BLaER1 treated with 17β-estradiol and CSF1 and Interleukin-3, amounts not matched to agents 10 nM and 100 nM (cell line): ENCODE measurements at regions not wholly inside any gene's neighbourhood (a gene's known extent, or its start where the extent isn't known, plus 50 kb on each side); places are given as distances from the start of the nearest gene placed in this dataset.
"Not testable (repeated sequence)": the region's sequence is repeated elsewhere in the genome, so short reads cannot be mapped to it uniquely, and the experiment has no call there.

Source experiments
- H3K27ac ChIP-seq, 11 experiments: shearing (Covaris generic); formaldehyde crosslinking; 2 replicates each; pipeline ENCODE4 v1.8.1; 2022
- H3K27me3 ChIP-seq, 11 experiments: shearing (Covaris generic); formaldehyde crosslinking; 2 replicates each; pipeline ENCODE4 v1.8.1; 2022
- H3K36me3 ChIP-seq, 11 experiments: shearing (Covaris generic); formaldehyde crosslinking; 2 replicates each; pipeline ENCODE4 v1.8.1; 2022
- H3K4me1 ChIP-seq, 10 experiments: shearing (Covaris generic); formaldehyde crosslinking; 2 replicates each; pipeline ENCODE4 v1.8.1; 2022
- H3K4me2 ChIP-seq, 11 experiments: shearing (Covaris generic); formaldehyde crosslinking; 2 replicates each; pipeline ENCODE4 v1.8.1; 2022
- H3K4me3 ChIP-seq, 10 experiments: shearing (Covaris generic); formaldehyde crosslinking; 2 replicates each; pipeline ENCODE4 v1.8.1; 2022
- H3K9ac ChIP-seq, 11 experiments: shearing (Covaris generic); formaldehyde crosslinking; 2 replicates each; pipeline ENCODE4 v1.8.1; 2022
- H3K9me3 ChIP-seq, 11 experiments: shearing (Covaris generic); formaldehyde crosslinking; replicated peaks in 1 of 11; 2 replicates each; pipeline ENCODE4 v1.8.1; 2022
- H4K20me1 ChIP-seq, 11 experiments: shearing (Covaris generic); formaldehyde crosslinking; 2 replicates each; pipeline ENCODE4 v1.8.1; 2022
- Cebpa-rat ChIP-seq, 11 experiments: shearing (Covaris generic); IDR thresholded peaks; 2 replicates each; pipeline ENCODE4 v1.8.1; 2022

DNA sequence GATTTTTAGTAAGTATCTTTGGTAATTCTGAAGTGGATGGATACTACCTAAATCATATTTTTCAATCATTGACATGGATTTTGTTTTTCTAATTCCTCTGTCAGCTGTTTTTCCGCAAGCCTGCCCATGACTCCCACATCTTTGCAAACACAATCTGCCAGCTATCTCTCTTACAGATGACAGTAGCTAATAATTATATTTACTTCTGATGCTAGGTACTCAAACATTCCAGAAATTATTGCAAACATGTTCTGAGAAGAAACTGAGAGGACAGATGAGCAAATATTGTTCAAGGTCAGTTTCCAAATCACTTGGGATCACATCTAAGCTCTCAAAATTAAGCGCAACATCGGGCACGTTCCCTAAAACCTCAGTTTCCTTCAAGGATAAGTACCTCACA, 270.0 kb upstream of the CDH19 start:
- Histone ChIP-seq H3K9me3 (no peaks in the 10 kb centered on the region), H3K27ac (no peak overlapping the region)
- TF ChIP-seq Cebpa-rat (IDR thresholded peaks at IDR 0.05) = no peak

DNA sequence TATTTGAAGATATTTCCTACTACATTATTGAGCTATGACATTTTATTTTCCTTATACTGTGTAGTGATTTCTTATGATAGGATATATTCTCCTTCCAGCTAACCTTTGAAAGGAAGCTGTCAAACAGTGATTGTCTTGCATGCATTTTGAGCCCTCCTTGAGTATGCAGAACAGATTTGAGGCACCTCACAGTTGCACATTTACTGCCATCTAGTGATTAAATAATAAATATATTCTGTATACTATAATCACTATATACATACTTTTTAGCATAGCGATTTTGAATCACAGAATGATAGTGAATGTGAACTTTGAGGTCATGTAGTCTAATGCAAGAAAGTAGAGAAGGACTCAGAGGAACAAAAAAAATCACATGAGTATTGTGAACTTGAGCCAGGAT, 268.4 kb upstream of the CDH19 start:
- H3K4me3 ChIP-seq = no peak overlapping the region
- no peaks in the 10 kb centered on the region for H4K20me1 ChIP-seq
- no peaks in the 10 kb centered on the region for H3K27me3 ChIP-seq
- H3K9me3 ChIP-seq = no peaks in the 10 kb centered on the region
- no peaks in the 10 kb centered on the region for H3K4me1 ChIP-seq
- H3K36me3 ChIP-seq = no peaks in the 10 kb centered on the region
- no peak for TF ChIP-seq Cebpa-rat (IDR thresholded peaks at IDR 0.05)
- no peak overlapping the region for H3K4me2 ChIP-seq
- no peak overlapping the region for H3K9ac ChIP-seq
- H3K27ac ChIP-seq = no peak overlapping the region

More for the DNA sequence above, 270.0 kb upstream of the CDH19 start:
- no peaks in the 10 kb centered on the region for H3K27me3 ChIP-seq
- H3K4me2 ChIP-seq = no peak overlapping the region
- H3K36me3 ChIP-seq = no peaks in the 10 kb centered on the region
- no peaks in the 10 kb centered on the region for H4K20me1 ChIP-seq
- H3K4me1 ChIP-seq = no peaks in the 10 kb centered on the region
- H3K4me3 ChIP-seq = no peak overlapping the region
- no peak overlapping the region for H3K9ac ChIP-seq

DNA sequence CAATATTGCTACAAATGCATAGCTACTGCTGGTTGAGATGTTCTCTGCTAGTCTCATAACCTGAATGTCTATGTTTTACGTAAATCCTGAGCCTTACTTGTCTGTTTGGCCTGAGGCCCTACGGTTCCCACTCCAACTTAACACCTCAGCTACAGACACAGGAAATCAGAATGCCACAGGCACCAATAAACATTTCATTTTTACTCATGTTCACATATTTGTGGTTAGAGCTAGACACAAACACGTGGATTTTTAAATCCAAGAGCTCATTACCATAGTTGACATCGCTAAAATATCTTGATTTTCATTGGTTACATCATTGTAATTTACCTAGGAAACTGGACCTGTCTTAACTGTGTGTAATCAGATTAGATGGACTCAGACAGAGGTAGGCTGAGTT, 263.8 kb upstream of the CDH19 start:
- Histone ChIP-seq H3K9ac (no peak overlapping the region), H4K20me1 (no peaks in the 10 kb centered on the region), H3K36me3 (no peaks in the 10 kb centered on the region), H3K27me3 (no peaks in the 10 kb centered on the region), H3K27ac (no peak overlapping the region), H3K4me1 (no peaks in the 10 kb centered on the region), H3K4me3 (no peak overlapping the region), H3K4me2 (no peak overlapping the region), H3K9me3 (peaks cover 0 to 7% (median 5%) of the 10 kb centered on the region in 11 experiments; a peak in 10 of 22 replicates)
- no peak for TF ChIP-seq Cebpa-rat (IDR thresholded peaks at IDR 0.05)

DNA sequence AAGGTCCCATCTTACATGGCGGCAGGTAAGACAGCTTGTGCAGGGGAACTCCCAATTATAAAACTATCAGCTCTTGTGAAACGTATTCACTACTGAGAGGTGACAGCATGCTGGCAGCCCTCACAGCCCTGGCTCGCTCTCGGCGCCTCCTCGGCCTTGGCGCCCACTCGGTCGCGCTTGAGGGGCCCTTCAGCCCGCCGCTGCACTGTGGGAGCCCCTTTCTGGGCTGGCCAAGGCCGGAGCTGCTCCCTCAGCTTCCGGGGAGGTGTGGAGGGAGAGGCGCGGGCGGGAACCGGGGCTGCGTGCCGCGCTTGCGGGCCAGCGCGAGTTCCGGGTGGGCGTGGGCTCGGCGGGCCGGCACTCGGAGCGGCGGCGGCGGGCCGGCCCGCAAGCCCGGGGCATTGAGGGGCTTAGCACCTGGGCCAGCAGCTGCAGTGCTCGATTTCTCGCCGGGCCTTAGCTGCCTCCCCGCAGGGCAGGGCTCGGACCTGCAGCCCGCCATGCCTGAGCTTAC, 262.6 kb upstream of the CDH19 start:
- not testable (repeated sequence) for H3K4me2 ChIP-seq, H3K9ac ChIP-seq, H3K27ac ChIP-seq, H3K4me3 ChIP-seq, H3K27me3 ChIP-seq, H3K9me3 ChIP-seq, H3K4me1 ChIP-seq, H3K36me3 ChIP-seq, H4K20me1 ChIP-seq

DNA sequence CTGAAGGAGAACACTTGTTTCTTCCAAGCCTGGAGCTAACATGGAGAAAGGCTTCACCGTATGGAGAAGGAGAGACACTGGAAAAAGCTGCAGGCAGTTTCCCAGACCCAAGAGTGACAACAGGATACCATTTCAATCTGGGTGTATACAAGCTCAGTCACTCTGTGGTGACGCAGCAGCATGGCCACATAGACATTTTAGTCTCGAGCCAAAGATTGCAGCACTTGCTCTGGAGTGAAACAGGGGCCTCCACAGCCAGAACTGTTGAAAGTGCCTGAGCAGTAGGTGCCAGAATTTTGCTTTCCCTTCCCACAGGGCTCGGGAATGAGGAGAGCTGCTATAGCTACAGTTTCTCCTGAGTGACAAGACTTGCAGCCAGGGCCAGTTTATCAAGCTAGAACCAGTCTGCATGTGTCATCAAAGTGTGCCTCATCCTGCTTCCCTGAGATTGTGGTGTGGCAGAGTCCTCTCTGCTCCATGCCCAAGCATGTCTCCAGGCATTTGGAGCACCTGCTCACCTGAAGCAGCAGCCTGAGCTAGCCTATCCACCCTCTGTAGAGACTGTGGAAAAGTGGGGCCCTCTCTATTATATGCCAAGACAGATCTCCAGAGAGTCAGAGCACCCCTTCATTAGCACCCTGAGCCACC, 234.6 kb upstream of the CDH19 start:
- H3K27me3 ChIP-seq = no peaks in the 10 kb centered on the region
- H3K9me3 ChIP-seq = no peaks in the 10 kb centered on the region
- no peak overlapping the region for H3K27ac ChIP-seq
- H4K20me1 ChIP-seq = no peaks in the 10 kb centered on the region
- no peak for TF ChIP-seq Cebpa-rat (IDR thresholded peaks at IDR 0.05)
- no peaks in the 10 kb centered on the region for H3K36me3 ChIP-seq
- H3K9ac ChIP-seq = no peak overlapping the region
- H3K4me3 ChIP-seq = no peak overlapping the region
- no peaks in the 10 kb centered on the region for H3K4me1 ChIP-seq
- H3K4me2 ChIP-seq = no peak overlapping the region

DNA sequence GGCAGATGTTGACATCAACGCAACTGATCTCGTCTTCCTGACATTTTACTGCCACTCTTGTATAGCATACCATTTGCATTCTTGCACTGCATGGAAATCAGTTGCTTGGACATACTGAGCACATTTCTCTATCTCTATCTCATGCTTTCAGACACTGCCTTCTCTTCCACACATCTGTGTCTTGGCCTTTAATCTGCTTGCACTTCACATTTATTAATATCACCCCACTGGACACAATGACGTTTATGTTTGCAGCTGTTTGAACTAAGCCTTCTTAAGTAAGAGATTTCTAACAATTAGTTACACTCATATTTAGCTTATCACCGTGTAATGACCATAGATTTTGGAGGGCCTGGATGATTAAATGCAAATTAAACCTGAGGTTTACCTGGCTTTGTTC, 229.8 kb upstream of the CDH19 start:
- Histone ChIP-seq H3K36me3 (no peaks in the 10 kb centered on the region), H3K4me1 (no peaks in the 10 kb centered on the region), H4K20me1 (no peaks in the 10 kb centered on the region), H3K27me3 (no peaks in the 10 kb centered on the region), H3K4me3 (no peak overlapping the region), H3K4me2 (no peak overlapping the region), H3K9ac (no peak overlapping the region), H3K27ac (no peak overlapping the region), H3K9me3 (peaks cover 0 to 4% (median 0%) of the 10 kb centered on the region in 11 experiments; a peak in 1 of 22 replicates)
- no peak for TF ChIP-seq Cebpa-rat (IDR thresholded peaks at IDR 0.05)

DNA sequence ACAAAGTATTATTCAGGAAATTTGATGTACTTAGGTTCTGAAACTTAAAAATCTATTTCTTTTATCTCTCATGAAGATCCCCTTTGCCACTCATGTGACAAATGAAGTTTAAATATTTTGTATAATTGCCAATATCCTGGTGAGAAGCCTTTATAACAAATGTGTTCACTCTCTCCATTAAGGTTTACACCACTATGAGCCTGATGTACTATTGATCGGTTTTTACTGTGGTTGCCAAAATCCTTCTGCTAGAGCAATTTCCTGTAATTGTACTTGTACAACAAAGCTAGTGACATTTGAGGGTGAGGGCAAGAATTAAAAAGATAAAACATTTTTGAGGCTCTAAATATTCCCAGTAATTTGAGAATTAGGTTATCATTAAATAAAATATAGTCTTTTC, 222.3 kb upstream of the CDH19 start:
- Histone ChIP-seq H3K27me3 (no peaks in the 10 kb centered on the region), H3K4me3 (no peak overlapping the region), H3K9me3 (peaks cover 0 to 4% (median 0%) of the 10 kb centered on the region in 11 experiments; a peak in 1 of 22 replicates), H4K20me1 (no peaks in the 10 kb centered on the region), H3K4me2 (no peak overlapping the region), H3K4me1 (no peaks in the 10 kb centered on the region), H3K27ac (no peak overlapping the region), H3K9ac (no peak overlapping the region), H3K36me3 (no peaks in the 10 kb centered on the region)
- TF ChIP-seq Cebpa-rat (IDR thresholded peaks at IDR 0.05) = no peak

DNA sequence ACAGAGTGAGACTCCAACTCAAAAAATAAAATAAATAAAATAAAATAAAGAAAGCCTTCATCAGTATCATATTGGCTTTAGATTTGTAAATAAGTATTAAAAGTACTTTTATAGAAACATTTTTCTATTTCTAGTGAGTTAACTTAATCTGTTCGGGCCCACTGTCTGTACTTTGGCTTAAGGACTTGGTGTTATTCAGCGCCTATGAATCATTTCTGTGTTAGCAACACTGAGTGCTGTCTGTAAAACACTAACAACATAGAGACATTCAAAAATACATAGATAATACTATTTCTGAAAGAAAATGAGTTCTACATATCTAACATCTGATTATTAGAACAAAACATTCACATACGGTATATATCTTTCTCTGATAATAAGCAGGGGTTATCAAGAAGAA, 221.5 kb upstream of the CDH19 start:
- no peak overlapping the region for H3K27ac ChIP-seq
- H3K4me2 ChIP-seq = no peak overlapping the region
- H3K4me1 ChIP-seq = no peaks in the 10 kb centered on the region
- no peaks in the 10 kb centered on the region for H3K27me3 ChIP-seq
- no peaks in the 10 kb centered on the region for H3K36me3 ChIP-seq
- no peak overlapping the region for H3K9ac ChIP-seq
- no peaks in the 10 kb centered on the region for H4K20me1 ChIP-seq
- no peak for TF ChIP-seq Cebpa-rat (IDR thresholded peaks at IDR 0.05)
- peaks cover 0 to 4% (median 0%) of the 10 kb centered on the region in 11 experiments; a peak in 1 of 22 replicates for H3K9me3 ChIP-seq
- no peak overlapping the region for H3K4me3 ChIP-seq

DNA sequence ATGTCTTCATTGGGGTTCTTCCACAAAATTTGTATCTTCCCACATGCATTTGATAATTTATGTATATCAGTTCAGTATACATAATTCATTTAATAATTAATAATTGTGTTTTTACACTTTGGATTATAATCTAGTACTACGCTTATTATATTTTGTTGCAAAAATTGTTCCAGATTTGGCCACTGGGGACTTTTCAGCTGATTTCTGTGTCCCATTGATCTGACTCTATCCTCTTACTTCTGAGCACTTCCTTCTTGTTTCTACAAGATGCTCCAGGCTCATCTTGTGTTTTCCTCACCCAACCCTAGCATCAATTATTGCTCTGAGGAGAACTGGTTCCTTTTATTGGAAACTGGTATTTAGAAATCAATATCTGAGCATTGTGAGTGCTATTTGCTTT, 215.3 kb upstream of the CDH19 start:
- no peak for TF ChIP-seq Cebpa-rat (IDR thresholded peaks at IDR 0.05)
- H3K9me3 ChIP-seq = no peaks in the 10 kb centered on the region
- no peaks in the 10 kb centered on the region for H3K27me3 ChIP-seq
- no peaks in the 10 kb centered on the region for H3K36me3 ChIP-seq
- H4K20me1 ChIP-seq = no peaks in the 10 kb centered on the region
- no peak overlapping the region for H3K9ac ChIP-seq
- no peaks in the 10 kb centered on the region for H3K4me1 ChIP-seq
- no peak overlapping the region for H3K4me2 ChIP-seq
- no peak overlapping the region for H3K4me3 ChIP-seq
- no peak overlapping the region for H3K27ac ChIP-seq

DNA sequence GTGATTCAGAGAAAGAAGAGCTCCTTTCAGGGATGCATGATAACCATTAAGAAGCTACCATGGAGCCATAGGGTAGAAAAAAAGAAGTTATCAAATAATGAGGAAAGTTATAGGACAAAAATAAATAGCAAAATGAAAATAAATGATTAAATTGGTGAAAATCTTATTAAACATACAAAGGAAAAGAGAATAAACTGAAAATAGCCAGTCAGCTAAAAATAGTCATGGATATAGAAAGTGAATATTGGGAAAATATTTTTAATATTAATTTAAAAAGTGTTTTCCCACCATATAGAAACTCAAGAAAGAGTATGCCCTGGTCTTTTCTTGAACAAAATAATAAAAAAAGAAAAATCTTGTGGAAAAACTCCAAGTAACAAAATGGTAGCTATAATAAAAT, 209.2 kb upstream of the CDH19 start:
- no peak for TF ChIP-seq Cebpa-rat (IDR thresholded peaks at IDR 0.05)
- Histone ChIP-seq H3K4me2 (no peak overlapping the region), H4K20me1 (no peaks in the 10 kb centered on the region), H3K9me3 (no peaks in the 10 kb centered on the region), H3K4me1 (no peaks in the 10 kb centered on the region), H3K36me3 (no peaks in the 10 kb centered on the region), H3K27me3 (no peaks in the 10 kb centered on the region), H3K4me3 (no peak overlapping the region), H3K9ac (no peak overlapping the region), H3K27ac (no peak overlapping the region)
